WTC11 (cell line): ENCODE measurements at regions not wholly inside any gene's neighbourhood (a gene's known extent, or its start where the extent isn't known, plus 50 kb on each side); places are given as distances from the start of the nearest gene placed in this dataset.

Experiments used
- ESRRA ChIP-seq: sonication (generic); formaldehyde crosslinking; IDR thresholded peaks from 2 replicates; pipeline ENCODE4 v1.8.1; 2022; ENCODE audit warnings: mild to moderate bottlenecking, missing genetic modification reagents, borderline replicate concordance
- TF ChIP-seq, protein P1 (sequence below): sonication (generic); formaldehyde crosslinking; IDR thresholded peaks from 2 replicates; pipeline ENCODE4 v1.8.0; 2022; ENCODE audit warnings: mild to moderate bottlenecking, missing genetic modification reagents

DNA sequence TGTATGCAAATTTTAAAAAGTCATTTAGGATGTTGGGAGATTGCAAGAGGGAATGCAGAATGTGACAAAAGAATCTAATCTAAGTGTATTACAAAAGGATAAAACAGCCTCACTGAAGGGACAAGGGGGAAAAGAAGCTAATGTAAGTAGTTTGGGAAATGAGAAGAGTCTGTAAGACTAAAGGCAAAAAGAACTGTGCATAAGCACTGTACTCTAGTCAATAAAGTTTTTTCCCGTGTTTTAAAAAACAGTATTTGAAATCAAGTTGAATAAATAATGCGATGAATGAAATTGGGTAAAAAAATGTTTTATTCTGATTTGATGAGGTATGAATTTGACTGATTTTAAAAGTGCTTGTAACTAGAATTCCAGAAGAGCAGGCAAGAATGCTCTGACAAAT is 149.8 kb downstream of the VEGFA start:
- TF ChIP-seq, protein P1, sequence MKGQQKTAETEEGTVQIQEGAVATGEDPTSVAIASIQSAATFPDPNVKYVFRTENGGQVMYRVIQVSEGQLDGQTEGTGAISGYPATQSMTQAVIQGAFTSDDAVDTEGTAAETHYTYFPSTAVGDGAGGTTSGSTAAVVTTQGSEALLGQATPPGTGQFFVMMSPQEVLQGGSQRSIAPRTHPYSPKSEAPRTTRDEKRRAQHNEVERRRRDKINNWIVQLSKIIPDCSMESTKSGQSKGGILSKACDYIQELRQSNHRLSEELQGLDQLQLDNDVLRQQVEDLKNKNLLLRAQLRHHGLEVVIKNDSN (CRISPR knock-in tag), result no peak
- TF ChIP-seq ESRRA, result no peak
